CD14-positive monocyte (primary cell): ENCODE measurements at regions not wholly inside any gene's neighbourhood (a gene's known extent, or its start where the extent isn't known, plus 50 kb on each side); places are given as distances from the start of the nearest gene placed in this dataset.

Experiments used
- DNase-seq, 3 donors: peaks; one replicate each; pipeline ENCODE4 v3.0.0-alpha.2; 2011 to 2022
- H2AFZ ChIP-seq: 2 replicates; pipeline ENCODE4 v1.6.0; 2012; ENCODE audit warnings: mild to moderate bottlenecking, low read depth, low read length, inconsistent platforms; ENCODE audit not compliant: insufficient read depth, poor library complexity, severe bottlenecking
- H3K27ac ChIP-seq, 2 donors: 1 replicate in 1 of 2; 2 replicates in 1 of 2; pipeline ENCODE4 v1.5.1; 2012 to 2013; ENCODE audit warnings: low read length in 2 of 2, control low read depth in 1 of 2, inconsistent platforms in 1 of 2, low read depth in 1 of 2, mild to moderate bottlenecking in 1 of 2
- H3K27me3 ChIP-seq, 2 donors: one replicate each; pipeline versions ENCODE4 v1.6.0 to v1.6.1; 2011 to 2013; ENCODE audit warnings: low read length in 2 of 2; ENCODE audit not compliant: control insufficient read depth in 2 of 2, insufficient read depth in 2 of 2
- H3K36me3 ChIP-seq, 2 donors: replicated peaks in 1 of 2; 1 replicate in 1 of 2; 2 replicates in 1 of 2; pipeline versions ENCODE4 v1.5.1 to v1.6.1; 2012 to 2013; ENCODE audit warnings: low read length in 2 of 2, control low read depth in 1 of 2, inconsistent platforms in 1 of 2, mild to moderate bottlenecking in 1 of 2; ENCODE audit not compliant: insufficient read depth in 2 of 2, control insufficient read depth in 1 of 2
- H3K4me1 ChIP-seq, 2 donors: 1 replicate in 1 of 2; 2 replicates in 1 of 2; pipeline versions ENCODE4 v1.5.1 to v1.6.1; 2012 to 2013; ENCODE audit warnings: low read length in 2 of 2, control low read depth in 1 of 2, inconsistent platforms in 1 of 2, mild to moderate bottlenecking in 1 of 2, moderate library complexity in 1 of 2; ENCODE audit not compliant: insufficient read depth in 2 of 2, control insufficient read depth in 1 of 2
- H3K4me2 ChIP-seq: replicated peaks from 2 replicates; pipeline ENCODE3; 2012; ENCODE audit warnings: low read length, moderate library complexity, mild to moderate bottlenecking; ENCODE audit not compliant: poor library complexity, severe bottlenecking; ENCODE audit errors: extremely low read depth
- H3K4me3 ChIP-seq, 3 experiments: fragments of 200-600 bp in 1 of 3; sonication (generic) in 1 of 3; replicated peaks in 1 of 3; 1 replicate in 2 of 3; 2 replicates in 1 of 3; pipeline ENCODE4 v1.5.1; 2011 to 2013; ENCODE audit warnings: low read length in 3 of 3, mild to moderate bottlenecking in 3 of 3, control low read depth in 2 of 3, low read depth in 2 of 3, inconsistent platforms in 1 of 3, moderate library complexity in 1 of 3
- H3K79me2 ChIP-seq: 2 replicates; pipeline ENCODE4 v1.6.0; 2012; ENCODE audit warnings: mild to moderate bottlenecking, control low read depth, inconsistent platforms, low read length, moderate library complexity; ENCODE audit not compliant: insufficient read depth
- H3K9ac ChIP-seq: 2 replicates; pipeline ENCODE4 v1.6.0; 2017; ENCODE audit warnings: low read length, mild to moderate bottlenecking; ENCODE audit not compliant: insufficient read depth, poor library complexity, severe bottlenecking
- H3K9me3 ChIP-seq, 2 donors: replicated peaks in 1 of 2; 1 replicate in 1 of 2; 2 replicates in 1 of 2; pipeline versions ENCODE4 v1.5.1 to v1.6.1; 2012 to 2013; ENCODE audit warnings: low read length in 2 of 2, control low read depth in 1 of 2; ENCODE audit not compliant: control insufficient read depth in 1 of 2, insufficient read depth in 1 of 2
- H4K20me1 ChIP-seq: 2 replicates; pipeline ENCODE4 v1.6.0; 2012; ENCODE audit warnings: mild to moderate bottlenecking, low read length, control low read depth, moderate library complexity; ENCODE audit not compliant: insufficient read depth
- H3K27ac Mint-ChIP-seq, 7 donors: one replicate each; pipeline ENCODE4 v1.8.0; 2020; ENCODE audit warnings: mild to moderate bottlenecking in 7 of 7, mixed read lengths in 7 of 7, moderate library complexity in 6 of 7, inconsistent platforms in 2 of 7
- H3K27me3 Mint-ChIP-seq, 3 donors: one replicate each; pipeline ENCODE4 v1.8.0; 2021 to 2022; ENCODE audit warnings: low read depth in 3 of 3, mild to moderate bottlenecking in 3 of 3, mixed read lengths in 3 of 3, moderate library complexity in 3 of 3, inconsistent platforms in 1 of 3
- H3K36me3 Mint-ChIP-seq, 2 donors: one replicate each; pipeline ENCODE4 v1.8.0; 2020; ENCODE audit warnings: mixed read lengths in 2 of 2, inconsistent platforms in 1 of 2, mild to moderate bottlenecking in 1 of 2
- H3K4me1 Mint-ChIP-seq: one replicate; pipeline ENCODE4 v1.8.0; 2020; ENCODE audit warnings: mild to moderate bottlenecking, mixed read lengths
- H3K4me3 Mint-ChIP-seq, 2 donors: one replicate each; pipeline ENCODE4 v1.8.0; 2020; ENCODE audit warnings: mild to moderate bottlenecking in 2 of 2, mixed read lengths in 2 of 2, moderate library complexity in 1 of 2
- H3K9me3 Mint-ChIP-seq, 7 donors: one replicate each; pipeline ENCODE4 v1.8.0; 2020 to 2022; ENCODE audit warnings: mixed read lengths in 7 of 7, mild to moderate bottlenecking in 6 of 7, moderate library complexity in 6 of 7, inconsistent platforms in 2 of 7
- CTCF ChIP-seq: fragments of 200-600 bp; IDR thresholded peaks from one replicate; pipeline ENCODE4 v1.8.0; 2022; ENCODE audit warnings: antibody characterized with exemption, mild to moderate bottlenecking
- WGBS: methylation state at CpG from one replicate; pipeline ENCODE4 v1.1.5; 2013; ENCODE audit warnings: missing lambda C conversion rate; ENCODE audit not compliant: insufficient coverage; 5-methylcytosine and 5-hydroxymethylcytosine counted together
- intact Hi-C, 2 donors: fragments of 100-400 bp; cut with micrococcal nuclease; formaldehyde crosslinking; loops; one replicate each; pipeline versions ENCODE4 v1.15.0 to v1.15.1; 2023

GRCh38 chr2:236963631-236964182, 122.0 kb upstream of the COPS8 start:
- Histone ChIP-seq H3K27ac (no peak overlapping the region), H3K9ac (no peak overlapping the region), H3K9me3 (no peaks in the 10 kb centered on the region), H3K27me3 (no peaks in the 10 kb centered on the region), H3K36me3 (no peaks in the 10 kb centered on the region), H3K79me2 (no peaks in the 10 kb centered on the region), H3K4me1 (no peaks in the 10 kb centered on the region), H3K4me2 (no peak overlapping the region), H4K20me1 (no peaks in the 10 kb centered on the region), H2AFZ (no peak overlapping the region), H3K4me3 (no peak overlapping the region)
- Mint-ChIP-seq H3K4me1 (peaks cover 11% of the 10 kb centered on the region), H3K27me3 (peaks cover 1 to 5% (median 2%) of the 10 kb centered on the region in 3 donors), H3K9me3 (peaks cover 0 to 7% (median 1%) of the 10 kb centered on the region in 7 donors), H3K4me3 (no peak overlapping the region), H3K36me3 (peaks cover 0 to 2% of the 10 kb centered on the region in 2 donors), H3K27ac (no peak overlapping the region)
- no peak for DNase-seq
- WGBS: 86% methylated on average over 5 of the region's 7 CpGs
- intact Hi-C loops: no loop called here
- no peak for TF ChIP-seq CTCF

- H3K9ac ChIP-seq: no peak overlapping the region
- intact Hi-C loops: no loop called here
- H3K9me3 ChIP-seq: no peaks in the 10 kb centered on the region
- H3K36me3 Mint-ChIP-seq: peaks cover 0 to 2% of the 10 kb centered on the region in 2 donors
- no peak overlapping the region for H3K27ac Mint-ChIP-seq
- no peak for DNase-seq
- H3K4me3 ChIP-seq: no peak overlapping the region
- no peaks in the 10 kb centered on the region for H3K36me3 ChIP-seq
- H3K4me3 Mint-ChIP-seq: no peak overlapping the region
- no peak overlapping the region for H3K27ac ChIP-seq
- peaks cover 12% of the 10 kb centered on the region for H3K4me1 Mint-ChIP-seq
- WGBS: 82% methylated on average over 5 of the region's 5 CpGs
- peaks cover 0 to 7% (median 1%) of the 10 kb centered on the region in 7 donors for H3K9me3 Mint-ChIP-seq
- H4K20me1 ChIP-seq: no peaks in the 10 kb centered on the region
- H3K4me1 ChIP-seq: no peaks in the 10 kb centered on the region
- H2AFZ ChIP-seq: no peak overlapping the region
- no peak for TF ChIP-seq CTCF
- H3K27me3 Mint-ChIP-seq: peaks cover 2 to 6% (median 5%) of the 10 kb centered on the region in 3 donors
- no peaks in the 10 kb centered on the region for H3K79me2 ChIP-seq
- H3K27me3 ChIP-seq: no peaks in the 10 kb centered on the region
- H3K4me2 ChIP-seq: no peak overlapping the region
Observed at GRCh38 chr2:236964291-236964690, 121.4 kb upstream of the COPS8 start.
